WTC11 (cell line): ENCODE measurements at regions not wholly inside any gene's neighbourhood (a gene's known extent, or its start where the extent isn't known, plus 50 kb on each side); places are given as distances from the start of the nearest gene placed in this dataset.

Experiments
- CREB1 ChIP-seq: sonication (generic); formaldehyde crosslinking; IDR thresholded peaks from 2 replicates; pipeline ENCODE4 v1.8.0; 2023; ENCODE audit warnings: mild to moderate bottlenecking, missing genetic modification reagents
- CTCF ChIP-seq: fragments of 200-600 bp; IDR thresholded peaks from 2 replicates; pipeline ENCODE4 v1.8.0; 2022; ENCODE audit warnings: antibody characterized with exemption
- E2F5 ChIP-seq: sonication (generic); formaldehyde crosslinking; IDR thresholded peaks from 2 replicates; pipeline ENCODE4 v1.8.1; 2022; ENCODE audit warnings: mild to moderate bottlenecking, moderate library complexity, missing genetic modification reagents
- SP1 ChIP-seq: sonication (generic); formaldehyde crosslinking; conservative IDR thresholded peaks from 2 replicates; pipeline ENCODE4 v1.8.1; 2022; ENCODE audit warnings: missing genetic modification reagents

GRCh38 chr14:89615421-89615820 lies 198.4 kb upstream of the FOXN3 start:
- TF ChIP-seq CTCF (no peak), SP1 (CRISPR knock-in tag) (0 out of 2 replicates have a peak, but pooled peaks have one; percentile 27), E2F5 (no peak), CREB1 (CRISPR knock-in tag) (no peak)
